Karpas-422 (cell line): ENCODE measurements at regions not wholly inside any gene's neighbourhood (a gene's known extent, or its start where the extent isn't known, plus 50 kb on each side); places are given as distances from the start of the nearest gene placed in this dataset.

Experiments
- DNase-seq: peaks from one replicate; pipeline ENCODE4 v3.0.0-alpha.2; 2015
- H2AFZ ChIP-seq: fragments of 200-600 bp; sonication (generic); 2 replicates; pipeline ENCODE4 v1.6.1; 2014; ENCODE audit warnings: antibody characterized with exemption, low read length, mixed read lengths
- H3K27ac ChIP-seq: fragments of 200-600 bp; sonication (generic); 2 replicates; pipeline ENCODE4 v1.5.1; 2014; ENCODE audit warnings: mild to moderate bottlenecking, low read length, moderate library complexity
- H3K27me3 ChIP-seq: fragments of 200-600 bp; sonication (generic); 2 replicates; pipeline ENCODE4 v1.6.1; 2014; ENCODE audit warnings: low read length, mixed read lengths
- H3K36me3 ChIP-seq: fragments of 200-600 bp; sonication (generic); 2 replicates; pipeline ENCODE4 v1.6.1; 2014; ENCODE audit warnings: low read length, mixed read lengths; ENCODE audit not compliant: insufficient read depth
- H3K4me1 ChIP-seq: fragments of 200-600 bp; sonication (generic); 2 replicates; pipeline ENCODE4 v1.6.1; 2014; ENCODE audit warnings: mild to moderate bottlenecking, low read length, mixed read lengths
- H3K4me2 ChIP-seq: fragments of 200-600 bp; sonication (generic); 2 replicates; pipeline ENCODE4 v1.6.1; 2014; ENCODE audit warnings: low read length, low read depth, mild to moderate bottlenecking; ENCODE audit not compliant: poor library complexity, severe bottlenecking
- H3K4me3 ChIP-seq: fragments of 200-600 bp; sonication (generic); 2 replicates; pipeline ENCODE4 v1.5.1; 2014; ENCODE audit warnings: mild to moderate bottlenecking, antibody characterized with exemption, low read length, mixed read lengths
- H3K79me2 ChIP-seq: fragments of 200-600 bp; sonication (generic); 2 replicates; pipeline ENCODE4 v1.6.1; 2014; ENCODE audit warnings: mild to moderate bottlenecking, low read length, mixed read lengths
- H3K9ac ChIP-seq: fragments of 200-600 bp; sonication (generic); 2 replicates; pipeline ENCODE4 v1.6.0; 2014; ENCODE audit warnings: low read length
- H3K9me2 ChIP-seq: fragments of 200-600 bp; sonication (generic), shearing (Covaris generic); replicated peaks from 2 replicates; pipeline ENCODE4 v1.6.0; 2014; ENCODE audit warnings: mild to moderate bottlenecking, low read length, moderate library complexity; ENCODE audit not compliant: insufficient read depth
- H3K9me3 ChIP-seq: fragments of 300-700, 200-600 bp; sonication (generic); 2 replicates; pipeline ENCODE4 v1.6.1; 2014; ENCODE audit warnings: low read length, mixed read lengths
- H4K20me1 ChIP-seq: fragments of 200-600 bp; sonication (generic); 2 replicates; pipeline ENCODE4 v1.6.1; 2014; ENCODE audit warnings: mild to moderate bottlenecking, antibody characterized with exemption, low read length, low read depth; ENCODE audit not compliant: insufficient read depth

DNA sequence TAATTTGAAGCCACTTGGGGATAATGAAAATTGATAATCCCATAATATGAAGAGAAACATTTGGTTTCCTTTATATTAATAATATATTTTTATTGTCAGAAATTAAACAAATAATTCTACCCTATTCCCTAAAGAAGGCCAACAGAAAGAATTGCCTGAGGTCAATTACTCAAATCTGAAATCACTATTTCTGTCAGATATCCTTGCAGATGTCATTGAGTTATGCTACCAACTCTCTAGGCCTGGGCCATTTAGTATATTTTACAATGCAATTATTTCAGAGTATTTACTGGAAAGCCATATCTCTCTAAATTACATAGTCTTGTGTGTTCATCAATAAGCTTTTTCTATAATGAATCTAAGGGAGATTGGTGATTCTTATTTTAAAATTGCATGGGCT lies 498.1 kb downstream of the KIF20B start:
- Histone ChIP-seq H3K79me2 (no peaks in the 10 kb centered on the region), H3K36me3 (no peaks in the 10 kb centered on the region), H4K20me1 (no peaks in the 10 kb centered on the region), H3K9me2 (no peaks in the 10 kb centered on the region), H3K9ac (no peak overlapping the region), H3K27me3 (no peaks in the 10 kb centered on the region), H3K4me3 (no peak overlapping the region), H2AFZ (no peak overlapping the region), H3K27ac (no peak overlapping the region), H3K9me3 (no peaks in the 10 kb centered on the region), H3K4me2 (no peak overlapping the region), H3K4me1 (no peaks in the 10 kb centered on the region)
- no peak for DNase-seq

GRCh38 chr10:90204131-90204955 lies 503.0 kb downstream of the KIF20B start:
- Histone ChIP-seq H3K9ac (no peak overlapping the region), H3K9me3 (no peaks in the 10 kb centered on the region), H3K9me2 (no peaks in the 10 kb centered on the region)

GRCh38 chr10:90204956-90205314 lies 503.5 kb downstream of the KIF20B start:
- no peaks in the 10 kb centered on the region for H4K20me1 ChIP-seq
- H3K4me2 ChIP-seq: no peak overlapping the region
- H3K27me3 ChIP-seq: no peaks in the 10 kb centered on the region
- no peaks in the 10 kb centered on the region for H3K4me1 ChIP-seq
- H3K27ac ChIP-seq: no peak overlapping the region
- no peak for DNase-seq
- no peaks in the 10 kb centered on the region for H3K9me3 ChIP-seq
- no peak overlapping the region for H2AFZ ChIP-seq
- H3K79me2 ChIP-seq: no peaks in the 10 kb centered on the region
- H3K36me3 ChIP-seq: no peaks in the 10 kb centered on the region
- H3K9me2 ChIP-seq: no peaks in the 10 kb centered on the region
- no peak overlapping the region for H3K9ac ChIP-seq
- no peak overlapping the region for H3K4me3 ChIP-seq

More at GRCh38 chr10:90204131-90204955, 503.0 kb downstream of the KIF20B start:
- no peaks in the 10 kb centered on the region for H3K79me2 ChIP-seq
- no peaks in the 10 kb centered on the region for H3K4me1 ChIP-seq
- no peak for DNase-seq
- no peaks in the 10 kb centered on the region for H4K20me1 ChIP-seq
- no peaks in the 10 kb centered on the region for H3K36me3 ChIP-seq
- no peak overlapping the region for H2AFZ ChIP-seq
- H3K27ac ChIP-seq: no peak overlapping the region
- no peaks in the 10 kb centered on the region for H3K27me3 ChIP-seq
- no peak overlapping the region for H3K4me3 ChIP-seq
- H3K4me2 ChIP-seq: no peak overlapping the region

DNA sequence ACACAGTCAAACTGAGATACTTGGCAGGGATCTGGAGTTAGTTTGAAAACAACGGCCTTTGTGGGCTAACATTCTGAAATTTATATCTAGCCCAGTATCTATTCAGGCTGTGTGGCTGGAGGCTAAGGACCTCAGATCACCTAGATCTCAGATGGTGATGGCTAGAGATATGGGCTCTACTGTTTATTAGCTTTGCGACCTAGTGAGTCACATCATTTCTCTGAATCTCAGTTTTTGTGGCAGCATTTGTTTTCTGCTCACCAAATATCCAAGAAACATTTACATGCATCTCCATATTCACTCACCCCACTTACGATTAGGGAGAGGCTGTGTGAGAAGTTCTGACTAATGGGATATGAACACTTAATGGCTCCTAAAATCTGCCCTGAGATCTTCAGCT lies 503.9 kb downstream of the KIF20B start:
- no peak for DNase-seq
- H3K27ac ChIP-seq: no peak overlapping the region
- no peaks in the 10 kb centered on the region for H3K4me1 ChIP-seq
- H3K36me3 ChIP-seq: no peaks in the 10 kb centered on the region
- no peaks in the 10 kb centered on the region for H3K9me3 ChIP-seq
- no peaks in the 10 kb centered on the region for H3K79me2 ChIP-seq
- H3K9ac ChIP-seq: no peak overlapping the region
- no peak overlapping the region for H3K4me2 ChIP-seq
- no peaks in the 10 kb centered on the region for H4K20me1 ChIP-seq
- H3K4me3 ChIP-seq: no peak overlapping the region
- H3K9me2 ChIP-seq: no peaks in the 10 kb centered on the region
- no peak overlapping the region for H2AFZ ChIP-seq
- H3K27me3 ChIP-seq: no peaks in the 10 kb centered on the region

DNA sequence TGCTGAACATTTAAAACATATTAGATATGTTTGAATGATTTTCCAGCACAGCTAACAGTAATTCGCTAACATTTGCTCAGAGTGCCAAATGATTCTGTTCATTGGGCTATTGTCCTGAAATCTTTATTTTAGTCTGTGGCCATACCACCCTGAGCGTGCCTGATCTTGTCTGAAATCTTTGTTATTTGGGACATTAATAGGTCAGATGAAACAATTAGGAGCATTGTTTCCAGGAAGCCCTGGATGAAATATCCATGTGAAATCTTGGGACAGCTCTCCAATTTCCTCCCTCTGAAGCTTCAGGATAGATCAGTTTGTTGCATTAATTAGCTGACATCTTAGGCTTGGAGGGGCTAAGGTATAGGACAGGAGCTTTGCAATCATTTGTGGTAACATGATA lies 512.0 kb downstream of the KIF20B start:
- no peaks in the 10 kb centered on the region for H3K4me1 ChIP-seq

GRCh38 chr10:90218846-90219245 lies 517.5 kb downstream of the KIF20B start:
- no peaks in the 10 kb centered on the region for H3K27me3 ChIP-seq
- no peak overlapping the region for H2AFZ ChIP-seq
- no peak overlapping the region for H3K4me3 ChIP-seq
- no peak overlapping the region for H3K27ac ChIP-seq
- H3K79me2 ChIP-seq: no peaks in the 10 kb centered on the region
- H3K9me3 ChIP-seq: no peaks in the 10 kb centered on the region
- no peak overlapping the region for H3K4me2 ChIP-seq
- no peaks in the 10 kb centered on the region for H4K20me1 ChIP-seq
- H3K9ac ChIP-seq: no peak overlapping the region
- no peak for DNase-seq
- no peaks in the 10 kb centered on the region for H3K9me2 ChIP-seq
- H3K36me3 ChIP-seq: no peaks in the 10 kb centered on the region
- no peaks in the 10 kb centered on the region for H3K4me1 ChIP-seq

More for the DNA sequence above, 512.0 kb downstream of the KIF20B start:
- no peak overlapping the region for H3K4me3 ChIP-seq
- no peak overlapping the region for H3K4me2 ChIP-seq
- DNase-seq: no peak
- H3K9me3 ChIP-seq: no peaks in the 10 kb centered on the region
- H3K27me3 ChIP-seq: no peaks in the 10 kb centered on the region
- no peak overlapping the region for H2AFZ ChIP-seq
- no peaks in the 10 kb centered on the region for H3K36me3 ChIP-seq
- H3K9me2 ChIP-seq: no peaks in the 10 kb centered on the region
- no peaks in the 10 kb centered on the region for H4K20me1 ChIP-seq
- H3K9ac ChIP-seq: no peak overlapping the region
- no peaks in the 10 kb centered on the region for H3K79me2 ChIP-seq
- H3K27ac ChIP-seq: no peak overlapping the region

- no peaks in the 10 kb centered on the region for H4K20me1 ChIP-seq
- H3K4me3 ChIP-seq: no peak overlapping the region
- no peaks in the 10 kb centered on the region for H3K36me3 ChIP-seq
- no peak overlapping the region for H3K9ac ChIP-seq
- no peaks in the 10 kb centered on the region for H3K9me3 ChIP-seq
- no peak for DNase-seq
- no peak overlapping the region for H3K27ac ChIP-seq
- no peaks in the 10 kb centered on the region for H3K79me2 ChIP-seq
- no peak overlapping the region for H2AFZ ChIP-seq
- no peaks in the 10 kb centered on the region for H3K9me2 ChIP-seq
- no peaks in the 10 kb centered on the region for H3K4me1 ChIP-seq
- no peaks in the 10 kb centered on the region for H3K27me3 ChIP-seq
- H3K4me2 ChIP-seq: no peak overlapping the region
These were observed 521.0 kb downstream of the KIF20B start for GRCh38 chr10:90222372-90222771.

DNA sequence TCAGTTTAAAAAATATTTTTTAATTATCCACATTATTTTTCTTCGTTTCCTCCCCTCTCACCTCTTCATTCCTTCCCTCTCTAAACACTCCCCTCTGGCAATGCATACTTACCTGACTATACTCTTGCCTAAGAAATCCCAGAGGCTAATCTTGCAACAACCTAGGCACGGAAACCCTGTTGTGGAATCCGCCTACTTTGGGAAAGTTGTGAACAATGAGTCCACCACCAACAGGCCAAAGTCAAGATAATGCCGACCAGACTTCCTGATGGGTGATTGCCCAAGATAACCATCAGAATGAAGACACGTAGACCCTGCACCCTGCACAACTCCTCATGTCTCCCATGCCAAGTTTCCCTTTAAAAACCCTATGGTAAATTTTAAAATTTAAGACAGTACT lies 521.5 kb downstream of the KIF20B start:
- Histone ChIP-seq H3K27me3 (no peaks in the 10 kb centered on the region), H3K9me3 (no peaks in the 10 kb centered on the region), H4K20me1 (no peaks in the 10 kb centered on the region), H3K4me3 (no peak overlapping the region), H3K9me2 (no peaks in the 10 kb centered on the region), H2AFZ (no peak overlapping the region), H3K27ac (no peak overlapping the region), H3K36me3 (no peaks in the 10 kb centered on the region), H3K4me2 (no peak overlapping the region), H3K9ac (no peak overlapping the region), H3K4me1 (no peaks in the 10 kb centered on the region), H3K79me2 (no peaks in the 10 kb centered on the region)
- DNase-seq: no peak
